Thoracic aorta (tissue), 2 donors: ENCODE measurements at regions not wholly inside any gene's neighbourhood (a gene's known extent, or its start where the extent isn't known, plus 50 kb on each side); places are given as distances from the start of the nearest gene placed in this dataset.

Experiments
- ATAC-seq: fragments of 150-250 bp; one replicate; pipeline ENCODE4 v1.8.0; 2017; ENCODE audit warnings: low read depth; ENCODE audit not compliant: insufficient number of reproducible peaks, low FRiP score
- DNase-seq: peaks from one replicate; pipeline ENCODE4 v3.0.0-alpha.2; 2020; ENCODE audit warnings: low spot score
- H3K27ac ChIP-seq, 2 donors: fragments of 200-600 bp; sonication (generic); 1 replicate in 1 of 2; 2 replicates in 1 of 2; pipeline ENCODE4 v1.5.1; 2016; ENCODE audit warnings: mild to moderate bottlenecking in 2 of 2, moderate library complexity in 2 of 2
- H3K27me3 ChIP-seq: fragments of 200-600 bp; sonication (generic); replicated peaks from 2 replicates; pipeline ENCODE4 v1.6.0; 2016; ENCODE audit warnings: mild to moderate bottlenecking; ENCODE audit not compliant: insufficient read depth
- H3K36me3 ChIP-seq: fragments of 200-600 bp; sonication (generic); one replicate; pipeline ENCODE4 v1.5.1; 2016
- H3K4me1 ChIP-seq, 2 donors: fragments of 200-600 bp; sonication (generic); 1 replicate in 1 of 2; 2 replicates in 1 of 2; pipeline versions ENCODE4 v1.5.1 to v1.6.0; 2016; ENCODE audit warnings: low read depth in 2 of 2, mild to moderate bottlenecking in 1 of 2; ENCODE audit not compliant: control insufficient read depth in 1 of 2
- H3K4me3 ChIP-seq: fragments of 200-600 bp; sonication (generic); 2 replicates; pipeline ENCODE4 v1.5.1; 2016; ENCODE audit warnings: mild to moderate bottlenecking
- H3K9me3 ChIP-seq: fragments of 200-600 bp; sonication (generic); 2 replicates; pipeline ENCODE4 v1.5.1; 2016
- CTCF ChIP-seq: fragments of 200-600 bp; sonication (generic); IDR thresholded peaks from one replicate; pipeline ENCODE4 v1.5.1; 2019; ENCODE audit warnings: antibody characterized with exemption

DNA sequence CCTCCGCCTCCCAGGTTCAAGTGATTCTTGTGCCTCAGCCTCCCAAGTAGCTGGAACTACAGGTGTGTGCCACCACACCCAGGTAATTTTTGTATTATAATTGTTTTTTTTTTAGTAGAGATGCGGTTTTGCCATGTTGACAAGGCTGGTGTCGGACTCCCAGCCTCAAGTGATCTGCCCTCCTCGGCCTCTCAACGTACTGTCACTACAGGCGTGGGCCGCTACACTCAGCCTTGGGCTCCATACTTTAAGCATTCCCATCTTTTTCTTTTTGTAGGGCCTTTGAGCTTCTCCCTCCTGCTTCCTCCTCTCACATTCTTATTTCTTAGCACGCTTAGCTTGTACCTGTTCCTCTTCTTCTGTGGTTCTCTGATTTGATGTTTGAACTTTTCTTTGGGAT is 62.8 kb downstream of the SERPINA3 start:
- no peak for ATAC-seq
- DNase-seq: no peak
- H3K27me3 ChIP-seq: no peaks in the 10 kb centered on the region
- H3K4me1 ChIP-seq: no peaks in the 10 kb centered on the region
- H3K36me3 ChIP-seq: no peaks in the 10 kb centered on the region
- no peak for TF ChIP-seq CTCF
- H3K9me3 ChIP-seq: no peaks in the 10 kb centered on the region
- H3K4me3 ChIP-seq: no peak overlapping the region
- no peak overlapping the region for H3K27ac ChIP-seq

DNA sequence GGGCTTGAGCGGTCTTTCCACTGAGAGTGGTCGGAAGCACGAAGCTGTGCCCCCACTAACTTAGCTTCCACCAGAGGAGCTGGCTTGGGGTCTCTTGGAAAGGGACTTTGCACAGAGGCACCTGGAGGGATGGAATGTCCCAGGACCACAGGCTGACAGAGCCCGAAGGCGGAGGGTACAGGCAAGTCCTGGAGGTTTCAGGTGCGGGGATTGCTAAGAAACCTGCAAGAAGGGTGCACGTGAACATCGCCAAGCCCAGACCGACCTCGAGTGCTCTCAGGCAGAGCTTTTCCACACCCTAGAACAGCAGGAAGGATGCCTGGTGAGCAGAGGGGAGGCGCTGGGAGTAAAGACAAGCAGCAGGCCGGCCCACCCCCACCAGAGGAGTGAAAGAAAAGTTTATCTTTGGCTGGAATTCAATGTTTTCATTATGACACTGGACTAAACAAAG is 61.6 kb downstream of the SERPINA3 start:
- DNase-seq: no peak
- no peaks in the 10 kb centered on the region for H3K9me3 ChIP-seq
- H3K4me3 ChIP-seq: no peak overlapping the region
- ATAC-seq: no peak
- no peaks in the 10 kb centered on the region for H3K27me3 ChIP-seq
- no peaks in the 10 kb centered on the region for H3K36me3 ChIP-seq
- no peaks in the 10 kb centered on the region for H3K4me1 ChIP-seq
- no peak overlapping the region for H3K27ac ChIP-seq
- TF ChIP-seq CTCF: no peak
